GM21737 (cell line): ENCODE measurements at regions not wholly inside any gene's neighbourhood (a gene's known extent, or its start where the extent isn't known, plus 50 kb on each side); places are given as distances from the start of the nearest gene placed in this dataset.

Experiments
- ATAC-seq: cut with Tn5 transposase; IDR thresholded peaks from one replicate; pipeline ENCODE4 v1.9.1; 2021; ENCODE audit warnings: mild to moderate bottlenecking, moderate library complexity; ENCODE audit not compliant: unreplicated experiment

GRCh38 chr10:28952523-28952922 is 275.2 kb downstream of the BAMBI start:
- ATAC-seq = no peak

DNA sequence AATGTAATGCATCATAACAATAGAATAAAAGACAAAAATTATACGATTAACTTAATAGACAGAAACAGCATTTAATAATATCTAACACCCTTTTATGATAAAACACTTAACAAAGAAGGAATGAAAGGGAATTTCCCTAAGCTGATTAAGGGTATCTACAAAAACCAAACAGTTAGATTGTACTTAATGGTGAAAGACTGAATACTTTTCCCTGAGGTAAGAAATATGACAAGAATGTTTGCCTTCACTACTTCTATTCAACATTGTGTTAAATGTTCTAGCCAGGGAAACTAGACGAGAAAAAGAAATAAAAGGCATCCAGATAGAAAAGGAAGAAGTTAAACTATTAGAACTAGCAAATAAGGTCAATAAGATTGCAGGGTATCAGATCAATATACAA is 276.9 kb downstream of the BAMBI start:
- ATAC-seq = no peak

DNA sequence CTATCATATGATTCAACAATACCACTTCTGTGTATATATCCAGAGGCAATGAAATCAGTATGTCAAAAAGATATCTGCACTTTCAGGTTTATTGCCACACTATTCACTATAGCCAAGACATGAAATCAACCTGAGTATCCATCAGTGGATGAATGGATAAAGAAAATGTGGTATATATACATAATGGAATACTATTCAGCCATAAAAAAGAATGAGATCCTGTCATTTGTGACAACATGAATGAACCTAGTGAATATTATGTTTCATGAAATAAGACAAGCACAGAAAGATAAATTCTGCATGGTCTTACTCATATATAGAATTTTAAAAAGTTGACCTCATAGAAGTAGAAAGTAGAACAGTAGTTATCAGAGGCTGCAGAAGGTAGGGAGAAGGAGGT is 281.1 kb downstream of the BAMBI start:
- no peak for ATAC-seq

- no peak for ATAC-seq
Measured at GRCh38 chr10:28959850-28960501, 282.7 kb downstream of the BAMBI start.

DNA sequence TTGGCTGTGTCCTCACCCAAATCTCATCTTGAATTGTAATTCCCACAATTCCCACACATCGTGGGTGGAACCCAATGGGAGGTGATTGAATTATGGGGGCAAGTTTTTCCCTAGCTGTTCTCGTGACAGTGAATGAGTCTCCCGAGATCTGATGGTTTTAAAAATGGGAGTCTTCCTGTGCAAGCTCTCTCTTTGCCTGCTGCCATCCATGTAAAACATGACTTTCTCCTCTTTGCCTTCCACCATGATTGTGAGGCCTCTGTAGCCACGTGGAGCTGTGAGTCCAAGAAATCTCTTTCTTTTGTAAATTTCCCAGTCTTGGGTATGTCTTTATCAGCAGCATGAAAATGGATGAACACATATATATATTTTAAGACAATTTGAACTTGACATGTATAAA is 285.4 kb downstream of the BAMBI start:
- no peak for ATAC-seq

DNA sequence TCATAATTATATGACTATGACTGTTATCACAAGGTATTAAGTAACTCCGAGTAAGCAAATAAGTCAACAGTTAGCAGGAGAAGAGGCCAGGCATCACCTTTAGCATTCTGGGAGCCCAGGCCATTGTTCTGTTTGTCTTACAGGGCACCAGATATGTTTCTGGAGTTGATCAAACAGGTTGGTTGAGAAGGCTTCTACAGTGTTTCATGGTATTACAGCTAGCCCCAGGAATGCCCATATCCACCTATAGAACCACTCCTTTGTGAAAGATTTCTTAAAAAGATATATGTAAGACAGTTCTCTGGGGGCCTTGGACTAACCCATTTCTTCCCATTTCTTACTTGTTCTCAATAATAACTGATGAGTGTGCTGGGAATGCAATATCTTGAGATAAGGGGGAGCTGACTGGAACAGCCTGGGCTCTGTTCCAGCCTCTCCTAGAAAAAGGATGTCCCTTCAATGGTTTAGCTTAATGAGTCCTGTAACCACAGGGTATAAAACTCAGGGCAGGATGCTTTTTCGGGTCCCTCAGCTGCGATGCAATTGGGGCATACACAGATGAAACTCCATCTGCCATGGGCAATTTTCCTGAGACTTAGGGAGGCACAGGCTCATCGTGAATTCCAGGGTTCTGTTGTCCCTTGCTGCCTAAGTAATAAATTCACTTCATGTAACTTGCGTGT is 286.4 kb downstream of the BAMBI start:
- no peak for ATAC-seq

DNA sequence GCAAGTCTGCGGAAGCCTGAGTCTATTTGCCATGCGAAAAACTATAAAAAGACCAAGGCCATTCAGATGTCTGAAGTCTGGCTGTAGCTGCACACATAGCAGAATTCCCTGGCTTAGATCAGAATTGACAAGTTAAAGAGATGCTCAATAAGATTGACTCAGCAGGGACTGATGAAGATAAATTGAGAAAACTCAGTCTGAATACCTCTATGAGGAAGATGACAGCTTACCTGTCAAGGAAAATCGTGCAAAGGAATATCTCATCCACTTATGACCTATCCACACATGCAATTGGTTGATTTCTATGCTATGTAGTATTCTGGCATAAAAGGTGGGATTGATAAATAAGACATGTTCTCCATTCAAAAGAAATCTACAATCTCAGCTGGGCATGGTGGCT is 288.6 kb downstream of the BAMBI start:
- no peak for ATAC-seq

GRCh38 chr10:28967031-28967430 is 289.7 kb downstream of the BAMBI start:
- ATAC-seq = no peak

GRCh38 chr10:28969413-28969812 is 292.1 kb downstream of the BAMBI start:
- no peak for ATAC-seq

GRCh38 chr10:28970231-28970630 is 292.9 kb downstream of the BAMBI start:
- no peak for ATAC-seq

DNA sequence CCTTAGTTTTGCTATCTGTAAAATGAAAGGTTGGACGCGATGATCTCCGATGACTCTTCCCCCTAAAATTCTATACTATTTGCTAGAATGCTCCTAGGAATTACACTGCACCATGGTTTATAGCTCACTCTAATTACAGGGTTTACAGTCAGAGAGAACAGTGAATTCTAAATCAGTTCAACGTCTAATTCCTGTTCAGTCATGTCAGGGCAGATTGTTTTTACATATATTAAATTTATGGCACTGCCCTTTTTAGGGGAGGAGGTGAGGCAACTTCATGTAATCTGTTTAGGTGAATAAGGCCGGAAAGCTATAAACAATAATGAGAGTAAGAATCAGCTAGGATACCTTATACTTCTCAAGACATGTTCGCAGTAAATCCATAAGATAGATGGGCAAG is 293.9 kb downstream of the BAMBI start:
- ATAC-seq = no peak

- ATAC-seq = no peak
Measured at GRCh38 chr10:28971764-28972163, 294.4 kb downstream of the BAMBI start.

- ATAC-seq = no peak
Measured at GRCh38 chr10:28973309-28973972, 296.1 kb downstream of the BAMBI start.

GRCh38 chr10:28975891-28976531 is 298.7 kb downstream of the BAMBI start:
- no peak for ATAC-seq

DNA sequence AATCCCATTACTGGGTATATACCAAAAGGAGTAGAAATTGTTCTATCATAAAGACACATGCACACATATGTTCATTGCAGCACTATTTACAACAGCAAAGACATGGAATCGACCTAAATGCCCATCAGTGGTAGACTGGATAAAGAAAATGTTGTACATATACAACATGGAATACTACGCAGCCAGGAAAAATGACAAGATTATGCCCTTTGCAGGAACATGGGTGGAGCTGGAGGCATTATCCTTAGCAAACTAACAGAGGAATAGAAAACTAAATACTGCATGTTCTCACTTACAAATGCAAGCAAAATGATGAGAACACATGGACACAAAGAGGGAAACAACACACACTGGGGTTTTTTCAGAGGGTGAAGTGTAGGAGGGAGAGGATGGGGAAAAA is 300.2 kb downstream of the BAMBI start:
- no peak for ATAC-seq

DNA sequence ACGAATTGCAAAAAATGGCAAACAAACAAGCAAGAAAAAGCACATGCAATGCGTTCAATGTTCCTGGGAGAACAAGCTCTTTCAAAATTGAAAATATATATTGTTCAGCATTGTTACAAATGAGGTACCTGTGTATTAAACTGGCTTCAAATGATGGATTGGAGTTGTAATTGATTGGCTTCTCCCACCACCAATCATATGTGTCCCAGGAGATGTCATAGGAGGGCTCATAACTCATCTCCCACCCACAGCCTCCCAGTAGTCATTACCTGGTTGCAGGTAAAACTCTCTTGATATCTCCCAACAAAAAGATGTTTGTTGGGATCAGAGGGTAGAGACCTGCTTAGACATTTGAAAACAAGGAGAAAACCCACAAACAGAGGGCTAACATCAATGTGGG is 302.9 kb downstream of the BAMBI start:
- no peak for ATAC-seq

- no peak for ATAC-seq
Measured at GRCh38 chr10:28981007-28981406, 303.7 kb downstream of the BAMBI start.

DNA sequence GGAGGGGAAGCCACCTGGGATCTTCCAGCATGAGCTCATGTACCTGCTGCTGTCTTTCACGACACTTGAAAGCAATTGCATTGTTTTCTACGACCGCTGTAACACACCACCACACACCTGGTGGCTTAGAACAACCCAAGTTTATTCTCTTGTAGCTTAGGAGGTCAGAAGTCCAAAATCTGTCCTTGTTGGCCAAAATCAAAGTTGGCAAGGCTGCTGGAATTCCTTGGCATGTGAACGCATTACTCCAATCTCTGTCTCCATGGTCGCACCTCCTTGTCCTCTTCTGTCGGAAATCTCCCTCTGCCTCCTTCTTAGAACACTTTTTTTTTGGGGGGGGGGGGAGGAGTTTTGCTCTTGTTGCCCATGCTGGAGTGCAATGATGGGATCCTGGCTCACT is 305.7 kb downstream of the BAMBI start:
- ATAC-seq = no peak

- ATAC-seq = no peak
Measured at GRCh38 chr10:28983799-28984198, 305.1 kb upstream of the LYZL1 start.

DNA sequence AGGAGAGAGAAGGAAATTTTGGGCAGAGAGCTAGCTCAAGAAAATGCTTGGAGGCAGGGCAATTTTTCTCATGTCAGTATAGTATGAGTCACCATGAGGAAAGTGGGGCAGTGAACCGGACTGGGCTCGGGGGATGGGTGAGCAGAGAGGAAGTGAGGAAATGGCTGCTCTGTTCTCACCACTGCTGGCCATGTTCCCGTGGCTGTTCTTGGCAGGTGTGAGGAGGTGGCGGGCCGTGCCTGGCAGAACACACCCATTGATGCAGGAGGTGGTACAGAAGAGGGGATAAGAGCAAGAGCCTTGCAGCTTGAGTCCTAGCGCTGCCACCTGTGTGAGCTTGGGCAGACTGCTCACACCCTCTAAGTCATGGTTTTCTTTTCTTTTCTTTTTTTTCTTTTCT is 304.4 kb upstream of the LYZL1 start:
- ATAC-seq = peak; percentile 87

DNA sequence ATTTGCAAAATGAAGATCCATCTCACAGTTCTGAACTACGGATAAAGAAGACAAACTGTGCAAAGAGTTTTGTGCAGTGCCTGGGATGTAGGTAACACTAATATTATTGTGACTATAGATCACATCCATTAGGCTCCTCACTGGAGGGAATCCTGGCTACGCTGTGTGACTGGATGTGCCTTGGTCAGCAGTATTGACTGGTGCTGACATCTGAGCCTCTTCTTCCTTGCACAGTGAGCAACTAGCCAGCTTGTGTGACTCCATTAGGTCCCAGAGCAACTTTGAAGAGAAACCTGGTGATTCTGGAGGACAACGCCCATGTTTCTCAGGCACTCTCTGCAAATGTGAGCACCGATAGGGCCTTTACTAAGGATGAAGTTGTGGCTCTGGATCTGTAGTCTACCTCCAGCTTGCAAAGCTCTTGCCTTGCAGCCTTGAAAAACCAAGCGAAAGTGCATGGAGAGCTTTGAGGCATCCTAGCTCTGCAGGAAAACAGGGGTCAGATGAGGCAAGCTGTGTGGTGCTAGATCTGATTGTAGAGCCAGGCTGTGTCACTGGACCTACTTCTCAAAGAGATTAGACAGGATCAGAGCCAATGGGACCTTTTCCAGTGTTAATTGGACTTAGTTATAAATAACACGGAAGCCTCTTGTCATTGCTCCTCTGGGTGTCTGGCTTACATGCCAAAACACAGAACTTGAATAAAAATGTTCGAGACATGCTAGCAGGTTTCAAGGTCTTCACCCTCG is 303.6 kb upstream of the LYZL1 start:
- no peak for ATAC-seq
